B cell (primary cell): ENCODE measurements at regions not wholly inside any gene's neighbourhood (a gene's known extent, or its start where the extent isn't known, plus 50 kb on each side); places are given as distances from the start of the nearest gene placed in this dataset.

Experiments
- ATAC-seq: fragments of 200-7000 bp; cut with Tn5 transposase; one replicate; pipeline ENCODE4 v1.10.0; 2021; ENCODE audit warnings: low read depth, mild to moderate bottlenecking, moderate number of reproducible peaks, moderate library complexity
- CTCF ChIA-PET: fragments of 350-600 bp; sonication (Branson Sonifier 250); formaldehyde crosslinking; loops from one replicate; lab custom pipeline; 2021; ENCODE audit warnings: antibody characterized with exemption, inconsistent platforms; lab: Charles Lee
- POLR2A ChIA-PET: fragments of 350-600 bp; sonication (Branson Sonifier 250); formaldehyde crosslinking; loops from one replicate; lab custom pipeline; 2021; ENCODE audit warnings: antibody characterized with exemption; lab: Charles Lee
- DNase-seq: peaks from one replicate; pipeline ENCODE4 v3.0.0; 2013
- H2AFZ ChIP-seq: 2 replicates; pipeline ENCODE4 v1.6.1; 2012; ENCODE audit warnings: mild to moderate bottlenecking, low read depth, low read length; ENCODE audit not compliant: insufficient read depth, poor library complexity, severe bottlenecking
- H3K27ac ChIP-seq, 2 donors: 1 replicate in 1 of 2; 2 replicates in 1 of 2; pipeline ENCODE4 v1.5.1; 2012 to 2013; ENCODE audit warnings: low read length in 2 of 2, mild to moderate bottlenecking in 2 of 2, moderate library complexity in 1 of 2
- H3K27me3 ChIP-seq, 4 experiments: fragments of 200-600 bp in 1 of 4; sonication (generic) in 1 of 4; replicated peaks in 1 of 4; 1 replicate in 2 of 4; 2 replicates in 2 of 4; pipeline versions ENCODE4 v1.6.1 to v1.7.0; 2013 to 2016; ENCODE audit warnings: low read length in 3 of 4, mild to moderate bottlenecking in 2 of 4, mixed read lengths in 1 of 4, moderate library complexity in 1 of 4; ENCODE audit not compliant: insufficient read depth in 4 of 4, control insufficient read depth in 3 of 4; ENCODE audit errors: control extremely low read depth in 1 of 4
- H3K36me3 ChIP-seq, 2 experiments: replicated peaks in 1 of 2; 1 replicate in 1 of 2; 2 replicates in 1 of 2; pipeline versions ENCODE4 v1.6.1 to v1.7.1; 2013; ENCODE audit warnings: low read length in 1 of 2; ENCODE audit not compliant: insufficient read depth in 2 of 2, control insufficient read depth in 1 of 2; ENCODE audit errors: control extremely low read depth in 1 of 2, extremely low read depth in 1 of 2
- H3K4me1 ChIP-seq, 2 donors: fragments of 200-600 bp in 1 of 2; sonication (generic) in 1 of 2; 1 replicate in 1 of 2; 2 replicates in 1 of 2; pipeline versions ENCODE4 v1.5.1 to v1.6.1; 2013 to 2017; ENCODE audit warnings: low read length in 2 of 2; ENCODE audit not compliant: control insufficient read depth in 2 of 2, insufficient read depth in 2 of 2
- H3K4me2 ChIP-seq: replicated peaks from 2 replicates; pipeline ENCODE3; 2012; ENCODE audit warnings: mild to moderate bottlenecking, low read depth, low read length; ENCODE audit not compliant: poor library complexity, severe bottlenecking
- H3K4me3 ChIP-seq, 5 experiments: fragments of 200-600 bp in 1 of 5; sonication (generic) in 1 of 5; 1 replicate in 3 of 5; 2 replicates in 2 of 5; pipeline versions ENCODE4 v1.5.1 to v1.7.0; 2011 to 2016; ENCODE audit warnings: low read length in 4 of 5, mild to moderate bottlenecking in 4 of 5, low read depth in 2 of 5, control low read depth in 1 of 5, moderate library complexity in 1 of 5; ENCODE audit not compliant: insufficient read depth in 1 of 5; ENCODE audit errors: control extremely low read depth in 1 of 5, extremely low read depth in 1 of 5
- H3K79me2 ChIP-seq: fragments of 200-600 bp; sonication (generic); one replicate; pipeline ENCODE4 v1.6.0; 2016; ENCODE audit warnings: low read length; ENCODE audit not compliant: control insufficient read depth, insufficient read depth
- H3K9ac ChIP-seq: fragments of 200-600 bp; sonication (generic); 2 replicates; pipeline ENCODE4 v1.6.1; 2017; ENCODE audit warnings: mild to moderate bottlenecking, low read length, moderate library complexity
- H3K9me3 ChIP-seq, 3 donors: one replicate each; pipeline versions ENCODE4 v1.6.1 to v1.7.1; 2013; ENCODE audit warnings: low read length in 2 of 3; ENCODE audit not compliant: control insufficient read depth in 2 of 3, insufficient read depth in 1 of 3; ENCODE audit errors: control extremely low read depth in 1 of 3
- H4K20me1 ChIP-seq: 2 replicates; pipeline ENCODE4 v1.6.0; 2012; ENCODE audit warnings: mild to moderate bottlenecking, low read length; ENCODE audit not compliant: insufficient read depth, control insufficient read depth, poor library complexity, severe bottlenecking
- H3K27ac Mint-ChIP-seq: one replicate; pipeline ENCODE4 v1.8.0; 2021; ENCODE audit warnings: mixed read lengths
- H3K27me3 Mint-ChIP-seq: one replicate; pipeline ENCODE4 v1.8.0; 2021; ENCODE audit warnings: mixed read lengths
- H3K4me1 Mint-ChIP-seq: one replicate; pipeline ENCODE4 v1.8.0; 2021; ENCODE audit warnings: mixed read lengths
- H3K4me3 Mint-ChIP-seq: one replicate; pipeline ENCODE4 v1.8.0; 2021; ENCODE audit warnings: mixed read lengths
- H3K9me3 Mint-ChIP-seq: one replicate; pipeline ENCODE4 v1.8.0; 2022; ENCODE audit warnings: mixed read lengths; ENCODE audit not compliant: insufficient read depth
- CTCF ChIP-seq: fragments of 200-600 bp; IDR thresholded peaks from one replicate; pipeline ENCODE4 v1.8.0; 2022; ENCODE audit warnings: antibody characterized with exemption, mild to moderate bottlenecking
- EZH2 ChIP-seq: IDR thresholded peaks from 2 replicates; pipeline ENCODE4 v1.6.1; 2012; ENCODE audit warnings: borderline replicate concordance, low read depth, mild to moderate bottlenecking, moderate library complexity, low read length; ENCODE audit not compliant: insufficient read depth, poor library complexity, severe bottlenecking
- WGBS: methylation state at CpG from one replicate; pipeline ENCODE4 v1.1.5; 2013; ENCODE audit warnings: missing lambda C conversion rate; ENCODE audit not compliant: insufficient coverage; 5-methylcytosine and 5-hydroxymethylcytosine counted together
- intact Hi-C: fragments of 100-400 bp; cut with micrococcal nuclease; formaldehyde crosslinking; loops from one replicate; pipeline ENCODE4 v1.10.0; 2022

GRCh38 chr20:22407237-22408193 is 176.9 kb downstream of the FOXA2 start:
- Histone ChIP-seq H4K20me1 (no peaks in the 10 kb centered on the region), H3K79me2 (no peaks in the 10 kb centered on the region), H3K36me3 (no peaks in the 10 kb centered on the region), H3K9me3 (no peaks in the 10 kb centered on the region), H3K9ac (no peak overlapping the region), H3K4me2 (no peak overlapping the region), H3K4me3 (no peak overlapping the region), H3K27ac (no peak overlapping the region), H3K4me1 (peaks cover 0 to 10% of the 10 kb centered on the region in 2 donors), H2AFZ (no peak overlapping the region), H3K27me3 (no peaks in the 10 kb centered on the region)
- TF ChIP-seq CTCF (no peak), EZH2 (no peak)
- DNase-seq (no peak), ATAC-seq (no peak)
- intact Hi-C loops, result no loop called here
- no peak overlapping the region for H3K27ac Mint-ChIP-seq
- WGBS, result 100% methylated on average over 2 of the region's 7 CpGs
- ChIA-PET CTCF (no interaction called here), POLR2A (no interaction called here)
- peaks cover 16% of the 10 kb centered on the region for H3K4me1 Mint-ChIP-seq
- no peak overlapping the region for H3K4me3 Mint-ChIP-seq
- no peaks in the 10 kb centered on the region for H3K9me3 Mint-ChIP-seq
- H3K27me3 Mint-ChIP-seq, result peaks cover 9% of the 10 kb centered on the region

- peaks cover 16% of the 10 kb centered on the region for H3K4me1 Mint-ChIP-seq
- H3K79me2 ChIP-seq, result no peaks in the 10 kb centered on the region
- ATAC-seq, result no peak
- H3K4me3 ChIP-seq, result no peak overlapping the region
- POLR2A ChIA-PET, result no interaction called here
- CTCF ChIA-PET, result no interaction called here
- H3K27me3 Mint-ChIP-seq, result peaks cover 10% of the 10 kb centered on the region
- no peak overlapping the region for H3K27ac Mint-ChIP-seq
- no peak for DNase-seq
- TF ChIP-seq EZH2 (no peak), CTCF (no peak)
- H4K20me1 ChIP-seq, result no peaks in the 10 kb centered on the region
- H3K4me2 ChIP-seq, result no peak overlapping the region
- peak overlapping the region; percentile 68 for H2AFZ ChIP-seq
- intact Hi-C loops, result no loop called here
- H3K4me1 ChIP-seq, result peaks cover 0 to 10% of the 10 kb centered on the region in 2 donors
- no peaks in the 10 kb centered on the region for H3K9me3 ChIP-seq
- H3K4me3 Mint-ChIP-seq, result peak overlapping the region; percentile 4
- 50% methylated on average over 2 of the region's 7 CpGs for WGBS
- no peak overlapping the region for H3K9ac ChIP-seq
- no peaks in the 10 kb centered on the region for H3K36me3 ChIP-seq
- no peaks in the 10 kb centered on the region for H3K27me3 ChIP-seq
- H3K27ac ChIP-seq, result no peak overlapping the region
- no peaks in the 10 kb centered on the region for H3K9me3 Mint-ChIP-seq
Measured at GRCh38 chr20:22404419-22405170, 179.8 kb downstream of the FOXA2 start.
